GM19239 (cell line): ENCODE measurements at regions not wholly inside any gene's neighbourhood (a gene's known extent, or its start where the extent isn't known, plus 50 kb on each side); places are given as distances from the start of the nearest gene placed in this dataset.
"Not testable (repeated sequence)": the region's sequence is repeated elsewhere in the genome, so short reads cannot be mapped to it uniquely, and the experiment has no call there.

Experiments used
- DNase-seq: peaks from one replicate; pipeline ENCODE4 v3.0.0; 2011; ENCODE audit warnings: low spot score; ENCODE audit not compliant: insufficient read length
- FAIRE-seq: peaks from 2 replicates; lab custom pipeline; 2011; peaks lifted over from hg19 to GRCh38; lab: Jason Lieb, UNC

DNA sequence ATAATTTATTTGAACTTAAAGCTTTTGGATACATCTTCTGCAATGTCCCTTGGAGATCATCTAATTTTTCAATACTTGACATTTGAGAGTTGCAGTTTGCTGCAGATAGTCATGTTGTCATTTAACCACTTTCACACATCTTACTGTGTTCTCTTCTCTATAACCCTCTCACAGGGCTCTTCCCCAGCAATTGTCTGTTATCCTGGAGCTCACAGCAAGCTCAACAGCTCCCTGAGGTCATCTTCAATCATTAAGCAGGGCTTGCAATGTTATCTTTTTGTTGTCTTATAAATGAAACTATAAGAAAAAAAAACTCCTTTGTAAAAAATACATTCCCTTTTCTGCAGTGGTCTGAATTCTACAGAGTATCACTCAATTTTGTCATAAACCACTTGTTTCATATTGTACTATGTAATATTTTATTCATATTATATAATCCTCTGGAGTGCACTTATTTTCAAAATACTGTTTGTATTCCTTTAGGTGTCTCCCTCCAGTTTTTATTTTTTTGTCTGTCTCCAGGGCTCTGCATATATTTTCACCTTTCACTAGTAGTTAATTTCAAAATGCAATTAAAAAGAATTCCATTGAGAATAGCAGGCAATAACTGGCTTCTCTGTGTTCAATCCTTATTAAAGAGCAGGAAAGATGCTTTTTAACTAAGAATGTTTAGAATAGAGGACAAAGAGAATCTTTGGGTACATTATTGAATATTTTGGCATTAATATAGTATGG, 106.3 kb upstream of the ARSJ start:
- no peak for DNase-seq
- no peak for FAIRE-seq

DNA sequence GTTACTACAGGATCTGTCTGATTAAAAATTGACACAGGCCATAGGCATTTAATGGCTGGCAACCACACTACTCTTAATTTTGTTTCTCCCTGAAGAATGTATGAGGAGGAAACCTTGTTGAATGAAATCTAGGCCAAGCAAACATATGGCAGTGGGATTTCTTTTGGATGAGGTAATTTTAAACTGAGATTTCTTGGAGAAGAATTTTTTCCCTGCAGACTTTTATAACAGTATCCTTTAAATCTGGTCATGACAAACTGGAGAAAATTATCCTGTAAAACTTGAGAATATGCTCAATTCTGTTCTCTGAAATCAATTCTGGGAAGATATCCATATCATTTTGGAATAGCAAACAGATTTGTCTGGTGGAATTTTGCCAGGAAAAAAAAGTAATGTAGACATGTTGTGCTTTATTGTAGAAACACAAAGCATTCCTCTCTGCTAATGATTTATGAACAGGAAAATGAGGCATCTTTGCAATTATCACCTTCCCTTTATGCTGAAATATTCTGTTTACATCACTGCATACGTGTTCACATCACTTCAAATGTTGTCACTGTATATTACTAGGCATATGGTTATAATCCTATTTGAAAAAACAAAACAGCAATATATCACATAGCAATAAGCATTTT, 108.3 kb upstream of the ARSJ start:
- no peak for FAIRE-seq
- DNase-seq: no peak

DNA sequence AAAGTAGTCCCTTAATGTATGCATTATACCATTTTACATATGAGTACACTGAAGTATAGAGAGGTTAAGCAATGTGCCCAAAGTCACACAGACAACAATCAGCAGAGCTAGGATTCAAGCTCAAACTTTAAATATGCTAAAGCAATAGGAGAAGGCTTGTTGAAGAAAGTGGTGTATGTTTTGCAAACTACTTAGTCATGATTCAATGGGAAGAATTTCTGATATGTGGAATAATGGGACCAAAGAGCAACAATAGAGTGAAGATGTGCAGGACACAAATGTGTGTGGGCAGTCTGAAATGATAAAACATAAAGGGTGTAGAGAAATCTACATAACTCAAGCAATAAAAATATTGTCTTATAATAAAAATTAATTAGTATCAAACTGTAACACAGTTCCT, 109.0 kb upstream of the ARSJ start:
- no peak for FAIRE-seq

DNA sequence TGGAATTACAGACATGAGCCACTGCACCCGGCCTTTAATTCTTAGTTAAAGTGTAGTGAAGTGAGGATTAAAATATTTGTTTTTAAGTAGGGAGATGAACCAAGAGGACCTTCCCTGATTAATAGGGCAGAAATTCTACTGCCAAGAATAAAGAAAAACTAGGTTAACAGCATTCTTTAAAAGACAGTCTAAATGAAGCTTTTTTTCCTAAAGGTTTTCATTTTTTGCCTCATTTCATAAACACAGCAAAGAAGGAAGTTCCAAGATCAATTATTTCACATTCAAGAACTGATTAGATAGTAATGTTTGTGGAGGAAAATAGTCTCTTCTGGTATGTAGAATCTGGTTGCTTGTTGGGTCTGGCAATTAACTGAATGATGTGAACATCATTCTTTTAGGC, 112.1 kb upstream of the ARSJ start:
- no peak for DNase-seq
- FAIRE-seq: no peak

More for the DNA sequence above, 109.0 kb upstream of the ARSJ start:
- no peak for DNase-seq

DNA sequence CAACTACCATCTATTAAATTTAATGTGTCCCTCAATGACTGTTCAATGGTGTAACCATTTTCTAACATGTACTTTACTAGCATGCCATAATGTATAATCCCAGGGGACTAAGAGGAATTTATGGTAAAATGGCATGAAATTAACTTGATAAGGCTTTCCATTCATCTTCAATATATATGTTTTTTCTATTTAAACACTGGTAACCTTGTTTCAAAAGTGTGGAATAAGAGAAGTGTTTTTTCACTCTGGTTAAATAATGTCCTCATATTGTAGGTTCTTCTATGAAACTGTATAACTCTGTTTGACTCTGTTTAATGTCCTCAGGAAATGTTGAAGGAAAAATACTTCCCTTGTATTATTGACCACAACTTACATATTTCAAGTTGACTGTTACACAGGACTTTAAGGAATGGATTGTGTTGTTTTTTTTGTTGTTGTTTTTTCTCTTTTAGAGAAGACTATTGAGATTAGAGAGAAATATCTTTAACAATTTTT, 113.8 kb upstream of the ARSJ start:
- DNase-seq: no peak
- no peak for FAIRE-seq

DNA sequence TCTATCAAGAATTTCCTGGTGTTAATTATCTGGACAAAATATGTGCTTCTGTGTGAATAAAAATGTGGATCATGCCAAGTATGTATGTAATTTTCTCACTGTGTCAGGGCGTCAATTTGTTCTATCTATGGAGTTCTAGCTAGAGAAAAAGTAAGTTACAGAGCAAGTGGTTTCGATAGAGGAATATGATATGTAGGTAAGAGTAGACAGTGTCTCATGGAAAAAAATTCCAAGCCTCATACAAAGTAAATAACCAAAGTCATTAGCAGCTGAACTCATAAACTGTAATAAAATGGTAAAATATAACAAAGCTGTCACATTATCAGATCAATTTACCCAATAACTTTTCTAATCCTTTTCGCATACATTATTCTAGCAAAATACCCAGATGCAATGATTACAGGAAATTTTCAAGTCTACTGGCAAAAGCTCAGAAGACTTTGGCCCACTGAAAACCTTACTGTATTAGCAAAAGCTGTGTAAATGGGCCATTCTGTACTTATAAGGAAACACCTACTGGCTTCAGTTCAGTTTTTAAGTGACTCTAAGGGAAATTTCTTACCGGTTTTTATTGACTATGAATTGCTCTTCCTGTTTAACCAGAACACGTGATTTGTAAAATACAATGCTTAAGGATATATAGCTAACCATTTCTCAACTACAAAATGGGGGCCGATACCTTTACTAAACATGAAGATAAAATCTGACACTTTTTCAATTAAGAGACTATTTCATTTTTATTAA, 121.0 kb upstream of the ARSJ start:
- DNase-seq (no peak), FAIRE-seq (no peak)

DNA sequence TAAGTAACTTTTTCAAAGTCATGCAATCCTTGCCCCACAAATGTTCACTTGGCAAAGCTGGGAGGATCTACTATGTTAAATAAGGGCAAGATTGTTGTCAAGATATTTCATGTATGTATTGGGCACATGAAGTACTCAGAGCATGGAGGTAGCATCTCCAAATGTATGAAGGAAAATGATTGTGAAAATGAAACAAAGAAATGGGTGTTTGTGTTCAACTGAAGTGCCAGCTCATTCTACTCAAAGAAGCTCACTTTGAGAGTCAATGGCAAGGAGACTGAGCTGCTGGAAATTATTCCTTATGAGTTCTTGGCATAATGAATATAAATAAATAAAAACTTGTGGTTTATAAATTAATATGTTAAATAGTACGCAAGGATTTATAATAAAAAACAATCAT, 124.5 kb upstream of the ARSJ start:
- DNase-seq (no peak), FAIRE-seq (no peak)

DNA sequence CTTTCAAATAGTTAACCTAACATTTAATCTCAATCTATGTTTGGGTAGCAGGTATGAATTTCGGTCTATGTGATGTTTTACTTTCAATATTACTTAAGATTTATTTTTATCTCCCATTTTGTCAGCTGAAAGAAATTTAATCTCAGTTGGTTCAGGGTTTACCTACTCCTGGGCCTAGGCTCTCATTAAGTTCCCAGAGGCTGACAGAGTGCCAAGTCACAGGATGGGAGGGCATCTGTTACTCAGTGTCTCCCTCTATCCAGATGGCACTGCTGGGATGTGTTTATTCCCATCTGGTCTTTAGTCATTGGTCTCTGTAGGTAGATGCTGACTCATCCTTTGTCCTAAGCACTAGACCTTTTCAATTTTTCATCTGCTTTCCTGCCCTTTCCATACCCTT, 129.4 kb upstream of the ARSJ start:
- DNase-seq (no peak), FAIRE-seq (no peak)

DNA sequence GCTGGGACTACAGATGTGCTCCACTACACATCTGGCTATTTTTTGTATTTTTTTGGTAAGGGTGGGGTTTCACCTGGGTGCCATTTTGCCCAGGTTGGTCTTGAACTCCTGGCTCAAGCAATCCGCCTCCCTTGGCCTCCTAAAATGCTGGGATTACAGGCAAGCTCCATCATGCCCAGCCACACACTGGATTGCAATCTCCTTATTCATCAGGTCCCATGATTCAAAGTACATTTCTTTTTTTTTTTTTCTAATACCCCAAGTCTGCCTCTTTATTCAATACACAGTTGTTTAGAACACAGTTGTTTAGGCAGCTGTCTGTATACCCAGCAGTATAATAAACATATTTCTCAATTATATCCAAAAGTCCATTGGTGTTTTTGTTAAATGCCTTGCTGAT, 130.3 kb upstream of the ARSJ start:
- no peak for FAIRE-seq
- no peak for DNase-seq

DNA sequence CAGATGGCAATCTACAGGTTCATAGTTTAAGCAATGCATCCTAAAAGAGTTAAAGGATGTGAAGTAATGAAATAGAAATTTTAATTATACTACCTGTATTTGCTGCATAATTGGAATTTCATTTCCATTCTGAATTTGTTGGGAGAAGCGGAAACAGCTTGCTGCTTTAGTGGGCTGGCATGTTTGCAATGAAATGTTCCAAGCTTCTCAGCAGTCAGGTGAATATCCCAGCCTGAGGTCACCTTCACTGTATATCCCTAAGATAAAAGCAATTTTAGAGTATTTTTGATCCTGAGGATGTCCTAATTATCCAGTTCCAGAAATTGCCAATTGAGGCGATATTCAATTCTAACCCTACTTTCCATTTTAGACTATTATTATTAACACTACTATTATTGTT, 136.1 kb upstream of the ARSJ start:
- FAIRE-seq: no peak

DNA sequence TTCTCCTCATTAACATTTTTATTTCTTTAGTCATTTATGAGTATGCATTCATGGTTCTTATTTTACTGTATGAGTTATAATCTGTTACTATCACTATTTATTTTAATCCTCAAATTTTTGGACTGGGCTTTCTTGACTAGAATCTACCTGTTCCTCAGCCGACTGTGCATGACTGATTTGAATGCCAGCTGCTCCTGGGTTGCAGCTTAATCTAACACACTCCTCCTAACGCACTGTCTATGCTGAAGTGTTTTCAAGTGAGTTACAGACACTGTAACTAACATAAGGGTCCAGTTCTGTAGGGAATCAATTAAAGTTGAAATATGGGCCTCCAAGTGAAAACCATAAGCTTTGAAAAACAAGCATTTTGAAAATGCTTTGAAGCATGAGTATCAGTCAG, 137.4 kb upstream of the ARSJ start:
- no peak for DNase-seq
- no peak for FAIRE-seq

More for the DNA sequence above, 136.1 kb upstream of the ARSJ start:
- no peak for DNase-seq

DNA sequence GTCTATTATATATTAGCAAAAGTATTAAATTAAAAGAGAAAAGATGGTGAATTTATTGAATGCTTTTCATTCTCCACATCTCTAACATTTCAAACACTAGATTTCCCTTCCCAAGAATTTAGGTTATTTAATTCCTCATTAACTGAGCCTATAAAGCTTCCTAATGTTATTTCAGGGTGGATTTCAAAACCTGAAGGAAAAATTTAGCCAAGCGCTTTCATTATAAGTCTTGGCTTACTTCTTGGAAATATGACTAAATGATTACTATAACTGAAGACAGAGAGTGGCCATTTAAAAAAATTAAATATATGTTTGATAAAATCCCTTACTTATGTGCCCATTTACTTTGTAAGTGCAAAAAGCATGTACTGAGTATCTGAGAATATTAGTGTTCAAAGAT, 141.8 kb upstream of the ARSJ start:
- no peak for DNase-seq
- no peak for FAIRE-seq

DNA sequence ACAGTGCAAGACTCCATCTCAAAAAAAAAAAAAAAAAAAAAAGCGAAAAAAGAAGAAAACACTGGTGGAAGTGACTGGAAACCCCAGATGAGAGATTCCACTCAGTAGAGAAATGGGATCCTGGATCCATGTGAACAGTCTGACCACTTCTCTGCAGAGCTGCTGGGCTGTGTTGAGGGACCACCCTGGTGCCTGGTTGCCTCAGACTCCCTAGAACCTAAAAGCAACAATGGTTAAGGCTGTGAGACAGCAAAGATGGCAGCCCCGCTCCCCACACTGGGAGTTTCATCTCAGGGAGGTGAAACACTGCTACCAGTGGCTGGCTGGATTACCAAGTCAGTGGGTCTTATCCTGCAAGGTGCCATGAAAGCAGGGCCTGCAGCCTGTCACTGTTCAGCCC, 152.8 kb upstream of the ARSJ start:
- no peak for DNase-seq
- no peak for FAIRE-seq

DNA sequence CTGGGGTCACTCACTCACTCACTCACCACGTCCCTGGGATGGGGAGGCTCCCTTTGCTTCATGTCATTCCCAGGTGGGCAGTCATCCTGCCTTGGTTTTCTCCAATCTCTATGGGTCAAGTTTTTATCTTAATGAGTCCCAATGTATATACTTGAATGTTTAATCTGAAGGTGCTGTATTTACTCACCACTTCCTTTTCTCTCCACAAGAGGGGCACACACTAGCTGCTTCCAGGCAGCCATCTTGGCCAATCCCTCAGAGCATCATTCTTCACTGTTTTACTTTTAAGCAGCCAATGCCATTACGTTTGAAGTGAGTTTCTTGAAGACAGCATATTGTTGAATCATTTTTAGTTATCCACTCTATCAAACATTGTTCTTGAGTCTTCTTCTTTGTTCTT, 153.4 kb upstream of the ARSJ start:
- no peak for DNase-seq
- FAIRE-seq: peak; percentile 44

DNA sequence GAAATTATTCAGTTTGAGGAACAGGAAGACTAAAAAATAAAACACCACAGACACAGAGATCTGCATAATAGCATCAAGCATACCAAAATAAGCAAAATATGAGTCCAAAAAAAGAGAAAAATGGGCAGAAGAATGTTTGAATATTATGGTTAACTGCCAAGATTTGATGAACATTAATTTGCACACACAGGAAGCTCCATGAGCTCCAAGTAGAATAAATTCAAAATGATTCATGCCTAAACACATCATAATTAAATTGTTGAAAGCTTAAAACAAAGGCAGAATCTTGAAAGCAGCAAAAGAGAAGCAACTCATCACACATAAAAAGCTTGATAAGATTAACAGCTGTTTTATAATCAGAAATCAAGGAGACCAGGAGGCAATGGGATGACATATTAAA, 156.6 kb upstream of the ARSJ start:
- no peak for FAIRE-seq
- no peak for DNase-seq

DNA sequence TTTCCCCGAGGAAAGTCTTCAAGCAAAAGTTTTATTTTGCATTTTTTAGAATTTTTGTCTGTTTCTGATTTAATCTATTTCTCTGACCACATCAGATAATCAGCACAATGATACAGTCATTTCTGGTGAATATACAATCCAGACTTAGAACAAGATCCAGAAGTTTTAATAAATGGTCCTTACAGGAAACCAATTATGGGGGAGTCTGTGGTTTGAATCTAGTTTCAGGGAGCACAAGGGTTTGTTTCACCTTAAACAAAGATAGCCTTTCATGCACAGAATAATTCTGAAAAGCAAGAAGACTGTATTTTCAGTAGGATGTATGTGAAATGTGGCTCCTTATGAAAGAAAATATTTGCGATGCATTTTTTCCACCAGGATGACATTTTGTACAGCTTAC, 158.5 kb upstream of the ARSJ start:
- FAIRE-seq (no peak), DNase-seq (no peak)

DNA sequence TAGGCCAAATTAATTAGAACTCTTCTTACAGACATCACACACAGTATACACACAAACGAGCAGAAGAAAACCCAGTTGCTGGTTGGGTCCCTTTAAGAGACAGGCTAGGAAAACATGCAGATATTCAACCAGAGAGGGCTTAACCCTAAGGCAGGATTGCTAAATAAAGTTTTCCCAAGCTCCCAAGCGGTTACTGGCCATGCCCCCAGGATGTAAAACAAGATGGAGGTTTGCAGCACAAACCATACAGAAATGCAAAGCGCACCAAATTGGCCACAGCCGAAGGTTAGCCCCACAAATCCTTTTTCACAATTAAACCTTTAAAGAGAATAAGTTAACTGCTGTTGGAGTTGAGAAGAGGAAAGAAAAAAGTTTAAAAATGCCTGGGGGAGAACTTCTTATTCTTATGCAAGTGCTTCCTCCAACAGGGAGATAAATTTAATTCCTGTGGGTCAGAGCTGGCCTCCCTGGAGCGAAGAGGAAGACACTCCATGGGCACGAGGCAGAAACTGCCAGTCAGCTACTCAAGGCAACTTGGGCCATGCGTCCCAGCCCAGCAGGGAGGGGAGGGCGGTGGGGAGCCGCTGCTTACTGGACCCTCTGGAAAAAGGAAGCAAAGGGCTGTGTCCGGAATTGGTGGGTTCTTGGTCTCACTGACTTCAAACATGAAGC, 167.6 kb upstream of the ARSJ start:
- FAIRE-seq (no peak), DNase-seq (no peak)

DNA sequence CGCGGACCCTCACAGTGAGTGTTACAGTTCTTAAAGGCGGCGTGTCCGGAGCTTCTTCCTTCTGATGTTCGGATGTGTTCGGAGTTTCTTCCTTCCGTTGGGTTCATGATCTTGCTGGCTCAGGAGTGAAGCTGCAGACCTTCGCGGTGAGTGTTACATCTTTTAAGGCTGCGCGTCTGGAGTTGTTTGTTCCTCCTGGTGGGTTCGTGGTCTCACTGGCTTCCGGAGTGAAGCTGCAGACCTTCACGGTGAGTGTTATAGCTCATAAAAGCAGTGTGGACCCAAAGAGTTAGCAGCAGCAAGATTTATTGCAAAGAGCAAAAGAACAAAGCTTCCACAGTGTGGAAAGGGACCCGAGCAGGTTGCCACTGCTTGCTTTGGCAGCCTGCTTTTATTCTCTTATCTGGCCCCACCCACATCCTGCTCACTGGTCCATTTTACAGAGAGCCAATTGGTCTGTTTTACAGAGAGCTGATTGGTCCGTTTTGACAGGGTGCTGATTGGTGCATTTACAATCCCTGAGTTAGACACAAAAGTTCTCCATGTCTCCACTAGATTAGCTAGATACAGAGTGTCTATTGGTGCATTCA, 168.3 kb upstream of the ARSJ start:
- FAIRE-seq, DNase-seq: not testable (repeated sequence)

DNA sequence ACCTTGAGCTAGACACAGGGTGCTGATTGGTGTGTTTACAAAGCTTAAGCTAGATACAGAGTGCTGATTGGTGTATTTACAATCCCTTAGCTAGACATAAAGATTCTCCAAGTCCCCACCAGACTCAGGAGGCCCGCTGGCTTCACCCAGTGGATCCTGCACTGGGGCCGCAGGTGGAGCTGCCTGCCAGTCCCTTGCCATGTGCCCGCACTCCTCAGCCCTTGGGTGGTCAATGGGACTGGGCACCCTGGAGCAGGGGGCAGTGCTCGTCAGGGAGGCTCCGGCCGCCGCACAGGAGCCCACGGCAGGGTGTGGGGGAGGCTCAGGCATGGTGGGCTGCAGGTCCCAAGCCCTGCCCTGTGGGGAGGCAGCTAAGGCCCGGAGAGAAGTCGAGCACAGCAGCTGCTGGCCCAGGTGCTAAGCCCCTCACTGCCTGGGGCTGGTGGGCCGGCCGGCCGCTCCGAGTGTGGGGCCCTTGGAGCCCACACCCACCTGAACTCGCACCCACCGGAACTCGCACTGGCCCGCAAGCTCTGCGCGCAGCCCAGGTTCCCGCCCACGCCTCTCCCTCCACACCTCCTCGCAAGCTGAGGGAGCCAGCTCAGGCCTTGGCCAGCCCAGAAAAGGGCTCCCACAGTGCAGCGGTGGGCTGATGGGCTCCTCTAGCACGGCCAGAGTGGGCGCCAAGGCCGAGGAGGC, 169.1 kb upstream of the ARSJ start:
- FAIRE-seq, DNase-seq: not testable (repeated sequence)

DNA sequence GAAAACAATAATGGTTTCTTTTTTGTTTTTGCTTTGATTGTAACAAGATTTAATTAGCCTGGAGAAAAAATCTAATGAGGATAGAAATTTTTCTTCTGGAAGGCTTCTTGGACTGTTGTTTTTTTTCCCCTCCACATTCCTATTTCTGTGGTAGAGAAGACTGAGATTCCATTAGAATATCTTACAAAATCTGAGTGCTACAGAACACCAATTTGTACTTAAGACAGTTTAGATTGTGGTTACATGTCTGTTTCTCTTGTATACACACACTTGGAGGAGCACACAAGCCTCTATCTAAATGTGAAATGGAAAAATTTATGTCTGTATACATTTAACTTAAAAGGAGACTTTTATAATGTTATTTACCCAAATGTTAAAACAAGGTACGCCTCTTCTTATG, 176.9 kb upstream of the ARSJ start:
- no peak for DNase-seq
- FAIRE-seq: no peak
